ENCODE measurements at regions not wholly inside any gene's neighbourhood (a gene's known extent, or its start where the extent isn't known, plus 50 kb on each side); places are given as distances from the start of the nearest gene placed in this dataset.

GRCh38 chr5:61991866-61992265 lies 314.1 kb upstream of the KIF2A start:
- CTCF ChIA-PET: no interaction called here
- DNase-seq (no peak), ATAC-seq (no peak)
- no peak overlapping the region for H3K27ac Mint-ChIP-seq
- H3K27me3 Mint-ChIP-seq (ENCODE audit: low read depth): no peaks in the 10 kb centered on the region
- H3K36me3 Mint-ChIP-seq (ENCODE audit: low read depth): no peaks in the 10 kb centered on the region
- no peak overlapping the region for H3K4me3 Mint-ChIP-seq
- no peaks in the 10 kb centered on the region for H3K9me3 Mint-ChIP-seq (ENCODE audit: insufficient read depth)
- POLR2A ChIA-PET: no interaction called here
- no peaks in the 10 kb centered on the region for H3K4me1 Mint-ChIP-seq (ENCODE audit: low read depth)

- Mint-ChIP-seq H3K4me3 (no peak overlapping the region), H3K9me3 (ENCODE audit: insufficient read depth) (no peaks in the 10 kb centered on the region), H3K4me1 (ENCODE audit: low read depth) (no peaks in the 10 kb centered on the region), H3K27ac (no peak overlapping the region), H3K27me3 (ENCODE audit: low read depth) (no peaks in the 10 kb centered on the region), H3K36me3 (ENCODE audit: low read depth) (no peaks in the 10 kb centered on the region)
- ATAC-seq (no peak), DNase-seq (no peak)
- ChIA-PET POLR2A (no interaction called here), CTCF (no interaction called here)
These were observed 312.6 kb upstream of the KIF2A start for GRCh38 chr5:61993295-61993927.

- ChIA-PET CTCF (no interaction called here), POLR2A (no interaction called here)
- ATAC-seq (no peak), DNase-seq (no peak)
- Mint-ChIP-seq H3K9me3 (ENCODE audit: insufficient read depth) (no peaks in the 10 kb centered on the region), H3K36me3 (ENCODE audit: low read depth) (no peaks in the 10 kb centered on the region), H3K4me1 (ENCODE audit: low read depth) (no peaks in the 10 kb centered on the region), H3K27me3 (ENCODE audit: low read depth) (no peaks in the 10 kb centered on the region), H3K4me3 (no peak overlapping the region), H3K27ac (no peak overlapping the region)
These were observed 311.8 kb upstream of the KIF2A start for GRCh38 chr5:61994171-61994570.

GRCh38 chr5:61995486-61995885 lies 310.5 kb upstream of the KIF2A start:
- Mint-ChIP-seq H3K9me3 (ENCODE audit: insufficient read depth) (no peaks in the 10 kb centered on the region), H3K36me3 (ENCODE audit: low read depth) (no peaks in the 10 kb centered on the region), H3K27me3 (ENCODE audit: low read depth) (no peaks in the 10 kb centered on the region), H3K4me3 (no peak overlapping the region), H3K4me1 (ENCODE audit: low read depth) (no peaks in the 10 kb centered on the region), H3K27ac (no peak overlapping the region)
- no peak for DNase-seq
- ChIA-PET CTCF (no interaction called here), POLR2A (no interaction called here)
- no peak for ATAC-seq

- no peak overlapping the region for H3K27ac Mint-ChIP-seq
- ChIA-PET CTCF (no interaction called here), POLR2A (no interaction called here)
- no peak for DNase-seq
- H3K27me3 Mint-ChIP-seq (ENCODE audit: low read depth): no peaks in the 10 kb centered on the region
- ATAC-seq: no peak
- H3K9me3 Mint-ChIP-seq (ENCODE audit: insufficient read depth): no peaks in the 10 kb centered on the region
- no peak overlapping the region for H3K4me3 Mint-ChIP-seq
- no peaks in the 10 kb centered on the region for H3K4me1 Mint-ChIP-seq (ENCODE audit: low read depth)
- H3K36me3 Mint-ChIP-seq (ENCODE audit: low read depth): no peaks in the 10 kb centered on the region
These were observed 306.6 kb upstream of the KIF2A start for GRCh38 chr5:61999371-61999770.

- no peaks in the 10 kb centered on the region for H3K4me1 Mint-ChIP-seq (ENCODE audit: low read depth)
- H3K27me3 Mint-ChIP-seq (ENCODE audit: low read depth): no peaks in the 10 kb centered on the region
- no peaks in the 10 kb centered on the region for H3K36me3 Mint-ChIP-seq (ENCODE audit: low read depth)
- ATAC-seq (no peak), DNase-seq (no peak)
- POLR2A ChIA-PET: no interaction called here
- CTCF ChIA-PET: no interaction called here
- no peak overlapping the region for H3K27ac Mint-ChIP-seq
- no peak overlapping the region for H3K4me3 Mint-ChIP-seq
- H3K9me3 Mint-ChIP-seq (ENCODE audit: insufficient read depth): no peaks in the 10 kb centered on the region
These were observed 305.4 kb upstream of the KIF2A start for GRCh38 chr5:62000646-62001045.

- ChIA-PET CTCF (no interaction called here), POLR2A (no interaction called here)
- Mint-ChIP-seq H3K4me3 (no peak overlapping the region), H3K27me3 (ENCODE audit: low read depth) (no peaks in the 10 kb centered on the region), H3K27ac (no peak overlapping the region), H3K9me3 (ENCODE audit: insufficient read depth) (no peaks in the 10 kb centered on the region), H3K36me3 (ENCODE audit: low read depth) (no peaks in the 10 kb centered on the region), H3K4me1 (ENCODE audit: low read depth) (no peaks in the 10 kb centered on the region)
- ATAC-seq: no peak
- no peak for DNase-seq
These were observed 304.4 kb upstream of the KIF2A start for GRCh38 chr5:62001640-62002039.

- ChIA-PET CTCF (no interaction called here), POLR2A (no interaction called here)
- H3K27ac Mint-ChIP-seq: no peak overlapping the region
- ATAC-seq (no peak), DNase-seq (no peak)
- no peaks in the 10 kb centered on the region for H3K36me3 Mint-ChIP-seq (ENCODE audit: low read depth)
- no peak overlapping the region for H3K4me3 Mint-ChIP-seq
- no peaks in the 10 kb centered on the region for H3K27me3 Mint-ChIP-seq (ENCODE audit: low read depth)
- no peaks in the 10 kb centered on the region for H3K4me1 Mint-ChIP-seq (ENCODE audit: low read depth)
- H3K9me3 Mint-ChIP-seq (ENCODE audit: insufficient read depth): no peaks in the 10 kb centered on the region
These were observed 303.6 kb upstream of the KIF2A start for GRCh38 chr5:62002436-62002835.

GRCh38 chr5:62005551-62005950 lies 300.5 kb upstream of the KIF2A start:
- DNase-seq (no peak), ATAC-seq (no peak)
- Mint-ChIP-seq H3K27me3 (ENCODE audit: low read depth) (no peaks in the 10 kb centered on the region), H3K4me3 (no peak overlapping the region), H3K9me3 (ENCODE audit: insufficient read depth) (no peaks in the 10 kb centered on the region), H3K4me1 (ENCODE audit: low read depth) (no peaks in the 10 kb centered on the region), H3K27ac (no peak overlapping the region), H3K36me3 (ENCODE audit: low read depth) (no peaks in the 10 kb centered on the region)
- CTCF ChIA-PET: no interaction called here
- POLR2A ChIA-PET: no interaction called here

- Mint-ChIP-seq H3K36me3 (ENCODE audit: low read depth) (no peaks in the 10 kb centered on the region), H3K27me3 (ENCODE audit: low read depth) (no peaks in the 10 kb centered on the region), H3K27ac (no peak overlapping the region), H3K4me1 (ENCODE audit: low read depth) (no peaks in the 10 kb centered on the region), H3K9me3 (ENCODE audit: insufficient read depth) (no peaks in the 10 kb centered on the region), H3K4me3 (no peak overlapping the region)
- CTCF ChIA-PET: no interaction called here
- no peak for DNase-seq
- POLR2A ChIA-PET: no interaction called here
- no peak for ATAC-seq
These were observed 298.5 kb upstream of the KIF2A start for GRCh38 chr5:62007457-62007856.

- POLR2A ChIA-PET: no interaction called here
- Mint-ChIP-seq H3K4me3 (no peak overlapping the region), H3K27me3 (ENCODE audit: low read depth) (no peaks in the 10 kb centered on the region), H3K4me1 (ENCODE audit: low read depth) (no peaks in the 10 kb centered on the region), H3K36me3 (ENCODE audit: low read depth) (no peaks in the 10 kb centered on the region), H3K27ac (no peak overlapping the region), H3K9me3 (ENCODE audit: insufficient read depth) (no peaks in the 10 kb centered on the region)
- CTCF ChIA-PET: no interaction called here
- DNase-seq (no peak), ATAC-seq (no peak)
These were observed 294.8 kb upstream of the KIF2A start for GRCh38 chr5:62011089-62011664.

- no peak for ATAC-seq
- Mint-ChIP-seq H3K4me1 (ENCODE audit: low read depth) (no peaks in the 10 kb centered on the region), H3K9me3 (ENCODE audit: insufficient read depth) (no peaks in the 10 kb centered on the region), H3K27me3 (ENCODE audit: low read depth) (no peaks in the 10 kb centered on the region), H3K4me3 (no peak overlapping the region), H3K27ac (no peak overlapping the region), H3K36me3 (ENCODE audit: low read depth) (no peaks in the 10 kb centered on the region)
- ChIA-PET CTCF (no interaction called here), POLR2A (no interaction called here)
- DNase-seq: no peak
These were observed 288.9 kb upstream of the KIF2A start for GRCh38 chr5:62017092-62017491.

GRCh38 chr5:62029303-62029702 lies 276.7 kb upstream of the KIF2A start:
- POLR2A ChIA-PET: no interaction called here
- Mint-ChIP-seq H3K36me3 (ENCODE audit: low read depth) (no peaks in the 10 kb centered on the region), H3K27me3 (ENCODE audit: low read depth) (no peaks in the 10 kb centered on the region), H3K9me3 (ENCODE audit: insufficient read depth) (no peaks in the 10 kb centered on the region), H3K4me3 (no peak overlapping the region), H3K4me1 (ENCODE audit: low read depth) (no peaks in the 10 kb centered on the region), H3K27ac (no peak overlapping the region)
- ATAC-seq: no peak
- DNase-seq: no peak
- CTCF ChIA-PET: no interaction called here

Measured in activated CD8-positive, alpha-beta T cell treated with anti-CD3 and anti-CD28 coated beads, Interleukin-2, amount 10 ng/mL, durations not matched to agents 7 days and 5 days (primary cell).